Lung (tissue), 11 donors: ENCODE measurements at regions not wholly inside any gene's neighbourhood (a gene's known extent, or its start where the extent isn't known, plus 50 kb on each side); places are given as distances from the start of the nearest gene placed in this dataset.

Experiments
- ATAC-seq: fragments of 200-7000 bp; cut with Tn5 transposase; one replicate; pipeline ENCODE4 v1.9.1; 2020; ENCODE audit warnings: moderate number of reproducible peaks; ENCODE audit not compliant: insufficient read depth, low FRiP score
- DNase-seq, 3 donors: peaks; one replicate each; pipeline ENCODE4 v3.0.0-alpha.2; 2013 to 2017
- H3K27ac ChIP-seq, 2 donors: one replicate each; pipeline ENCODE4 v1.5.1; 2013; ENCODE audit warnings: mild to moderate bottlenecking in 2 of 2, moderate library complexity in 2 of 2, control low read depth in 1 of 2, inconsistent platforms in 1 of 2, low read depth in 1 of 2, low read length in 1 of 2
- H3K27me3 ChIP-seq, 3 donors: one replicate each; pipeline ENCODE4 v1.5.1; 2013; ENCODE audit warnings: low read length in 2 of 3; ENCODE audit not compliant: control insufficient read depth in 3 of 3, insufficient read depth in 3 of 3
- H3K36me3 ChIP-seq, 4 donors: one replicate each; pipeline ENCODE4 v1.5.1; 2013; ENCODE audit warnings: low read length in 4 of 4, mild to moderate bottlenecking in 1 of 4, moderate library complexity in 1 of 4; ENCODE audit not compliant: control insufficient read depth in 4 of 4, insufficient read depth in 4 of 4
- H3K4me1 ChIP-seq, 5 donors: one replicate each; pipeline ENCODE4 v1.5.1; 2013; ENCODE audit warnings: low read length in 5 of 5, mild to moderate bottlenecking in 2 of 5, moderate library complexity in 1 of 5; ENCODE audit not compliant: control insufficient read depth in 5 of 5, insufficient read depth in 5 of 5
- H3K4me3 ChIP-seq: one replicate; pipeline ENCODE4 v1.5.1; 2013; ENCODE audit warnings: mild to moderate bottlenecking, control low read depth, moderate library complexity
- H3K9ac ChIP-seq, 2 donors: one replicate each; pipeline ENCODE4 v1.5.1; 2013; ENCODE audit warnings: low read length in 2 of 2, control low read depth in 1 of 2; ENCODE audit not compliant: insufficient read depth in 1 of 2
- H3K9me3 ChIP-seq, 4 donors: one replicate each; pipeline ENCODE4 v1.5.1; 2013; ENCODE audit warnings: low read length in 3 of 4, mild to moderate bottlenecking in 1 of 4, moderate library complexity in 1 of 4; ENCODE audit not compliant: control insufficient read depth in 4 of 4, insufficient read depth in 3 of 4
- WGBS, 2 donors: extraction: QIAGEN DNeasy Blood & Tissue Kit; methylation state at CpG; one replicate each; pipeline ENCODE4 v1.1.7; 2013; 5-methylcytosine and 5-hydroxymethylcytosine counted together
- TF ChIP-seq, protein P1 (sequence below): IDR thresholded peaks from 2 replicates; pipeline ENCODE4 v1.5.1; 2012; ENCODE audit warnings: mild to moderate bottlenecking; ENCODE audit errors: control extremely low read depth, extremely low read depth
- donor health status: control.
- donor health status: control.
- donor health status: Bipolar disorder and iron deficiency.
- donor health status: healthy.
- donor health status: DM: yes; HTN: yes; CAD: no.

- no peaks in the 10 kb centered on the region for H3K4me1 ChIP-seq
- TF ChIP-seq, protein P1, sequence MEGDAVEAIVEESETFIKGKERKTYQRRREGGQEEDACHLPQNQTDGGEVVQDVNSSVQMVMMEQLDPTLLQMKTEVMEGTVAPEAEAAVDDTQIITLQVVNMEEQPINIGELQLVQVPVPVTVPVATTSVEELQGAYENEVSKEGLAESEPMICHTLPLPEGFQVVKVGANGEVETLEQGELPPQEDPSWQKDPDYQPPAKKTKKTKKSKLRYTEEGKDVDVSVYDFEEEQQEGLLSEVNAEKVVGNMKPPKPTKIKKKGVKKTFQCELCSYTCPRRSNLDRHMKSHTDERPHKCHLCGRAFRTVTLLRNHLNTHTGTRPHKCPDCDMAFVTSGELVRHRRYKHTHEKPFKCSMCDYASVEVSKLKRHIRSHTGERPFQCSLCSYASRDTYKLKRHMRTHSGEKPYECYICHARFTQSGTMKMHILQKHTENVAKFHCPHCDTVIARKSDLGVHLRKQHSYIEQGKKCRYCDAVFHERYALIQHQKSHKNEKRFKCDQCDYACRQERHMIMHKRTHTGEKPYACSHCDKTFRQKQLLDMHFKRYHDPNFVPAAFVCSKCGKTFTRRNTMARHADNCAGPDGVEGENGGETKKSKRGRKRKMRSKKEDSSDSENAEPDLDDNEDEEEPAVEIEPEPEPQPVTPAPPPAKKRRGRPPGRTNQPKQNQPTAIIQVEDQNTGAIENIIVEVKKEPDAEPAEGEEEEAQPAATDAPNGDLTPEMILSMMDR, result no peak
- H3K9me3 ChIP-seq, result peaks cover 0 to 9% (median 2%) of the 10 kb centered on the region in 4 donors
- WGBS, 2 donors, result 82 to 84% methylated on average over 4 of the region's 4 CpGs
- H3K27me3 ChIP-seq, result no peaks in the 10 kb centered on the region
- DNase-seq (no peak), ATAC-seq (no peak)
- no peak overlapping the region for H3K4me3 ChIP-seq
- H3K9ac ChIP-seq, result no peak overlapping the region
- no peak overlapping the region for H3K27ac ChIP-seq
- no peaks in the 10 kb centered on the region for H3K36me3 ChIP-seq
These were observed 705.5 kb upstream of the MAN1A1 start for GRCh38 chr6:120055071-120055470.

DNA sequence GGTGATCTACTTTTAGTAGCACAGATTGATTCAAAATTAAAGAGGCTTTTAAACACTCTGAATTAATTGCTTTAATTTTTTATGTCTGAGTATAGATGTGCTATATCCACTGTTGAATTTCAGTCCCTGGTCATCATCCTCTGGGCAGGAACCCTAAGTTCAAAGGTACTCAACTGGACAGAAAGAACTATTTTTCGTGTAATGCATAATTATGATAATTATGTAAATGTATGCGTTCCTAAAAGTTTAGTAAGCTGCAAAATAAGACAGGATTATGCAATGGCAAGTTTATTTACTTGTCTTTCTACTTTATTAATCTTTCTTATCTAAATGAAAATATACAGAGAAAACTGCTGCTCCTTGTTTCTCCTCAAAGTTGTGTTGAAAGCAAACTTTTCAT is 690.1 kb upstream of the MAN1A1 start:
- H3K27me3 ChIP-seq, result no peaks in the 10 kb centered on the region
- no peaks in the 10 kb centered on the region for H3K4me1 ChIP-seq
- DNase-seq (no peak), ATAC-seq (no peak)
- TF ChIP-seq, protein P1, result no peak
- H3K4me3 ChIP-seq, result no peak overlapping the region
- H3K9me3 ChIP-seq, result no peaks in the 10 kb centered on the region
- 74 to 75% methylated on average over 2 of the region's 2 CpGs for WGBS, 2 donors
- no peak overlapping the region for H3K27ac ChIP-seq
- no peak overlapping the region for H3K9ac ChIP-seq
- H3K36me3 ChIP-seq, result no peaks in the 10 kb centered on the region

DNA sequence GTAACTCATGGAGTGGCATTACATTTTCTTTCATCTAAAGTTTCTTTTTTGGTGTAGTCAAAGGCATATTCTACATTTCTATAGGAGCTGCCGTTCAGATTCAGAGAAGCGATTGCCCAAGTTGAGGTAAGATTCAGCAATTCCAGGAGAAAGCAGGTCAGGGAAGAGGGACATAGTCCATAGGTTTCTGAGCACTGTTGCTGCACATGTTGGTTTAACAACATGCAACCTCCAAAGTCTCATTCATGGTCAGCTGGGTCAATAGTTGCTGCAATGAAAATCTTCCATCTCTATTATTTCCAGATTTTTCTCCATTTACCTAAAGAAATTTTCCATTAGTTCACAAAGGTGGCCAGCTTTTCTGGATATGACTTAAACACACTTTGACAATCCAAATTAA is 682.3 kb upstream of the MAN1A1 start:
- ATAC-seq (no peak), DNase-seq (no peak)
- no peaks in the 10 kb centered on the region for H3K9me3 ChIP-seq
- H3K4me3 ChIP-seq, result no peak overlapping the region
- TF ChIP-seq, protein P1, result no peak
- no peaks in the 10 kb centered on the region for H3K36me3 ChIP-seq
- no peaks in the 10 kb centered on the region for H3K27me3 ChIP-seq
- no peaks in the 10 kb centered on the region for H3K4me1 ChIP-seq
- H3K9ac ChIP-seq, result no peak overlapping the region
- 95% methylated on average over 2 of the region's 2 CpGs for WGBS, 2 donors
- H3K27ac ChIP-seq, result no peak overlapping the region

GRCh38 chr6:120026791-120027190 is 677.2 kb upstream of the MAN1A1 start:
- Histone ChIP-seq H3K4me3 (no peak overlapping the region), H3K9ac (no peak overlapping the region), H3K27ac (no peak overlapping the region), H3K27me3 (no peaks in the 10 kb centered on the region), H3K9me3 (peaks cover 0 to 1% (median 0%) of the 10 kb centered on the region in 4 donors), H3K36me3 (no peaks in the 10 kb centered on the region), H3K4me1 (no peaks in the 10 kb centered on the region)
- 66 to 68% methylated on average over 1 of the region's 1 CpG for WGBS, 2 donors
- ATAC-seq (no peak), DNase-seq (no peak)
- TF ChIP-seq, protein P1, result no peak
